Pancreas (tissue), 10 donors: ENCODE measurements at regions not wholly inside any gene's neighbourhood (a gene's known extent, or its start where the extent isn't known, plus 50 kb on each side); places are given as distances from the start of the nearest gene placed in this dataset.

Experiments used
- ATAC-seq, 4 donors: fragments of 200-7000 bp; cut with Tn5 transposase; one replicate each; pipeline versions ENCODE4 v1.8.0 to v1.9.1; 2020; ENCODE audit warnings: mild to moderate bottlenecking in 4 of 4, moderate library complexity in 4 of 4
- DNase-seq, 6 donors: peaks; one replicate each; pipeline ENCODE4 v3.0.0-alpha.2; 2020
- FAIRE-seq: peaks from 2 replicates; lab custom pipeline; 2012; peaks lifted over from hg19 to GRCh38; lab: Jason Lieb, UNC
- H3K27ac ChIP-seq, 4 donors: fragments of 200-600 bp; sonication (generic); 1 replicate in 3 of 4; 2 replicates in 1 of 4; pipeline versions ENCODE4 v1.5.0 to v1.8.0; 2020
- H3K27me3 ChIP-seq, 4 donors: fragments of 200-600 bp; one replicate each; pipeline ENCODE4 v1.8.0; 2021
- H3K36me3 ChIP-seq, 3 donors: fragments of 200-600 bp; sonication (generic) in 1 of 3; one replicate each; pipeline versions ENCODE4 v1.5.0 to v1.8.0; 2020 to 2021
- H3K4me1 ChIP-seq, 3 donors: fragments of 200-600 bp; one replicate each; pipeline ENCODE4 v1.8.0; 2021
- H3K4me3 ChIP-seq, 4 donors: fragments of 200-600 bp; sonication (generic) in 2 of 4; one replicate each; pipeline versions ENCODE4 v1.5.0 to v1.8.0; 2020 to 2021
- H3K9me3 ChIP-seq, 4 donors: fragments of 200-600 bp; one replicate each; pipeline ENCODE4 v1.8.0; 2021
- WGBS, 2 donors: extraction: QIAGEN DNeasy Blood & Tissue Kit; methylation state at CpG; one replicate each; pipeline ENCODE4 v1.1.7; 2013; 5-methylcytosine and 5-hydroxymethylcytosine counted together
- intact Hi-C, 3 donors: fragments of 100-400 bp; cut with DNase I; formaldehyde crosslinking; loops; one replicate each; pipeline versions ENCODE4 v1.11.1 to v1.14.2; 2022
- TF ChIP-seq, protein P1 (sequence below), 4 donors: fragments of 200-600 bp; sonication (generic) in 3 of 4; IDR thresholded peaks; one replicate each; pipeline versions ENCODE4 v1.5.0 to v1.8.0; 2021; ENCODE audit warnings: antibody characterized with exemption in 4 of 4
- donor health status: healthy with polysubstance abuse.
- donor health status: DM: no; HTN: no; CAD: no; lungs with moderate emphysema.
- donor health status: DM: no; HTN: no; CAD: no.
- donor health status: control.
- donor health status: control.
- donor health status: Bipolar disorder and iron deficiency.
- donor health status: DM: yes; HTN: yes; CAD: no.
- donor health status: DM: no; HTN: no; CAD: no.
- donor health status: DM: no; HTN: no; CAD: no.
- donor health status: DM: yes; HTN: yes; CAD: no.

- ATAC-seq = no peak
- no peak for DNase-seq
- Histone ChIP-seq H3K36me3 (no peaks in the 10 kb centered on the region), H3K4me1 (no peaks in the 10 kb centered on the region), H3K27me3 (no peaks in the 10 kb centered on the region), H3K27ac (no peak overlapping the region), H3K4me3 (no peak overlapping the region), H3K9me3 (no peaks in the 10 kb centered on the region)
- WGBS, 2 donors = 87 to 94% methylated on average over 2 of the region's 2 CpGs
- intact Hi-C loops = no loop called here
- TF ChIP-seq, protein P1, sequence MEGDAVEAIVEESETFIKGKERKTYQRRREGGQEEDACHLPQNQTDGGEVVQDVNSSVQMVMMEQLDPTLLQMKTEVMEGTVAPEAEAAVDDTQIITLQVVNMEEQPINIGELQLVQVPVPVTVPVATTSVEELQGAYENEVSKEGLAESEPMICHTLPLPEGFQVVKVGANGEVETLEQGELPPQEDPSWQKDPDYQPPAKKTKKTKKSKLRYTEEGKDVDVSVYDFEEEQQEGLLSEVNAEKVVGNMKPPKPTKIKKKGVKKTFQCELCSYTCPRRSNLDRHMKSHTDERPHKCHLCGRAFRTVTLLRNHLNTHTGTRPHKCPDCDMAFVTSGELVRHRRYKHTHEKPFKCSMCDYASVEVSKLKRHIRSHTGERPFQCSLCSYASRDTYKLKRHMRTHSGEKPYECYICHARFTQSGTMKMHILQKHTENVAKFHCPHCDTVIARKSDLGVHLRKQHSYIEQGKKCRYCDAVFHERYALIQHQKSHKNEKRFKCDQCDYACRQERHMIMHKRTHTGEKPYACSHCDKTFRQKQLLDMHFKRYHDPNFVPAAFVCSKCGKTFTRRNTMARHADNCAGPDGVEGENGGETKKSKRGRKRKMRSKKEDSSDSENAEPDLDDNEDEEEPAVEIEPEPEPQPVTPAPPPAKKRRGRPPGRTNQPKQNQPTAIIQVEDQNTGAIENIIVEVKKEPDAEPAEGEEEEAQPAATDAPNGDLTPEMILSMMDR (IDR thresholded peaks at IDR 0.05) = no peak
- FAIRE-seq = no peak
Observed at GRCh38 chr6:14447240-14447639, 329.7 kb downstream of the CD83 start.

DNA sequence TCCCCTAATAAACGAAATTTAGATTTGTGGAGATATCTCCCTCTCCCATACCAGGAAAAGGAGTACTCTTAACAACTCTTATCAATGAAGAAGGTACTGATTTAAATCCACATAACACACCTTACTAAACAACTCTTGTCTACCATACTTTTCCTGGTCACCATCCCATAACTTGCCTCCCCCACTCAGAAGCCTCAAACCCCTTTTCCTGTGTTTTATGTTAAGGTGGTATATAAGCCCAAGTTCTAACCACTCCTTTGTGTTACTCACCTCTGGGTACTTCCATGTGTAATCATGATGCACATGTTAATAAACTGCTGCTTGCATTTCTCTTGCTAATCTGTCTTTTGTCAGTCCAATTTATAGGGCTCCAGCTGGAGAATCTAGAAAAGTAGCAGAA is 330.7 kb downstream of the CD83 start:
- ATAC-seq = no peak
- H3K4me3 ChIP-seq = no peak overlapping the region
- intact Hi-C loops = no loop called here
- H3K27me3 ChIP-seq = no peaks in the 10 kb centered on the region
- no peak for DNase-seq
- H3K27ac ChIP-seq = no peak overlapping the region
- no peaks in the 10 kb centered on the region for H3K9me3 ChIP-seq
- no peaks in the 10 kb centered on the region for H3K36me3 ChIP-seq
- WGBS, 2 donors = 45 to 55% methylated on average over 1 of the region's 1 CpG
- no peak for FAIRE-seq
- no peaks in the 10 kb centered on the region for H3K4me1 ChIP-seq
- TF ChIP-seq, protein P1 (IDR thresholded peaks at IDR 0.05) = no peak

DNA sequence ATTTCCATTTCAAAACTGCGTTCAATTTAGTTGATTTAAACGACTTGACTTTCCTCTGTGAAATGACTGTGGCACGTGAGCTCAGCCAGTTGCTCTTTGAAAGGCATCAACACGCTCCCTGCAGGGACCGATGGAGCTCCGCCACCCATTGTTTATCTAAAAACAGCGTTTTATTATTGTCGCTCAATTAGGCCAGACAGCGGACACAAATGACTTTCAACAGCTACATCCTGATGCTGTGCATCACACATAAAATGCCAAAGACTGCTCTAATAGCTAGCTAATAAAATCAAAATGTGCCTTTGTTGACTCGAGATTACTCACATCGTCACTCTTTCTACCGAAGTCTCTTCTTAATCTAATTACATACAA is 332.5 kb downstream of the CD83 start:
- no peaks in the 10 kb centered on the region for H3K27me3 ChIP-seq
- H3K4me3 ChIP-seq = no peak overlapping the region
- no peaks in the 10 kb centered on the region for H3K4me1 ChIP-seq
- FAIRE-seq = no peak
- WGBS, 2 donors = 62 to 63% methylated on average over 12 of the region's 12 CpGs
- H3K27ac ChIP-seq = no peak overlapping the region
- no peak for DNase-seq
- ATAC-seq = no peak
- TF ChIP-seq, protein P1 (IDR thresholded peaks at IDR 0.05) = no peak
- H3K36me3 ChIP-seq = no peaks in the 10 kb centered on the region
- intact Hi-C loops = no loop called here
- H3K9me3 ChIP-seq = no peaks in the 10 kb centered on the region

GRCh38 chr6:14450578-14450977 is 333.0 kb downstream of the CD83 start:
- no peak for DNase-seq
- H3K27me3 ChIP-seq = no peaks in the 10 kb centered on the region
- no peaks in the 10 kb centered on the region for H3K4me1 ChIP-seq
- no peaks in the 10 kb centered on the region for H3K9me3 ChIP-seq
- no peak for ATAC-seq
- no peaks in the 10 kb centered on the region for H3K36me3 ChIP-seq
- TF ChIP-seq, protein P1 (IDR thresholded peaks at IDR 0.05) = no peak
- H3K4me3 ChIP-seq = no peak overlapping the region
- intact Hi-C loops = no loop called here
- no peak for FAIRE-seq
- 74 to 76% methylated on average over 6 of the region's 6 CpGs for WGBS, 2 donors
- H3K27ac ChIP-seq = no peak overlapping the region

GRCh38 chr6:14451594-14452374 is 334.2 kb downstream of the CD83 start:
- DNase-seq (no peak), FAIRE-seq (no peak), ATAC-seq (no peak)
- WGBS, 2 donors = 88 to 92% methylated on average over 9 of the region's 9 CpGs
- Histone ChIP-seq H3K36me3 (no peaks in the 10 kb centered on the region), H3K27ac (no peak overlapping the region), H3K4me3 (no peak overlapping the region), H3K9me3 (no peaks in the 10 kb centered on the region), H3K4me1 (no peaks in the 10 kb centered on the region), H3K27me3 (no peaks in the 10 kb centered on the region)
- intact Hi-C loops = no loop called here
- TF ChIP-seq, protein P1 (IDR thresholded peaks at IDR 0.05) = no peak
